ENCODE measurements at regions not wholly inside any gene's neighbourhood (a gene's known extent, or its start where the extent isn't known, plus 50 kb on each side); places are given as distances from the start of the nearest gene placed in this dataset.

DNA sequence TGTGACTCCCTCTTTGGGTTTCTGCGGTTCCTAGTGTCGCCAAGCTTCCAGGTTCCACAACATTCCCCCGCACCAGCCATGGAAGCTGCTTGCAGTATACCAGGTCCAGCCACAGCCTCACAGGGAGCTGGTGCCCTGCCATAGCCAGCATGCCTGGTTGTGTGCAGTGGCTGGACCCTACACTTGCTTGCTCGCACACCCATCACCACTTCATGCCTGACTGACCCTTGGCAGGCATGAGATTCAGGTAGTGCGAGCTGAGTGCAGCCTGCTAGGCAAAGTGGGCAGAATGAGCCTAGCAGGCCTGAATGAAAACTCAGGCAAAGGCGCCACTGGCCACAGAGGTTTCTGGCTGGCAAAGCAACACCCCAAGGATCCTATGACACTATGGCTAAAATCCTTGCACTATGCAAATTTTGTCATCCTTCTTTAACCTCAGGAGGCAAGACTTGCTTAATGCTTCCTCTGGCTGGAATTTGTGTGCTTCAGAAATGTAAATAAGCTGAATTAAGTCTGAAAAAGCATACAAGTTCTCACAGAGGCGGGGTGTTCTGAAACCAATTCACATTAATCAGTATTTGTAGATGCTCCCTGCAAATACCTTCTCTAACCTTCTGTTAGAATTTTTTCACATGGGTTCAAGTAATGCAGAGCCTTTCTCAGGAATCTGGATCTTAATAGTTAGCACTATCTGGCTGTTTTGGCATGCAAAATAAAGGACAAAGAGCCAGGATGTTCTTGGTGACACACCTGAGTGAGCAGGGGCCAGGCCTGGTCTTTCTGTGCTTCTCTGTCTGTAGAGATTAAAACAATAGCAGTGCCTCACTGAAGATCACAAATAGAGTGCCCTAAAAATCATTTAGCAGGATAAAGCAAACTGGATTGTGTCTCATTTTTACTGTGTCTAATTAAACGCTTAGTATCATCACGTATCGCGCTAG is 256.9 kb downstream of the GPATCH2 start:
- TF ChIP-seq CTCF (IDR thresholded peaks at IDR 0.05; ENCODE audit: insufficient read depth, low read depth, low read length) = no peak
- TF ChIP-seq EZH2 (IDR thresholded peaks at IDR 0.05; ENCODE audit: insufficient read depth, low read length) = no peak
